SK-N-SH (cell line): ENCODE measurements at regions not wholly inside any gene's neighbourhood (a gene's known extent, or its start where the extent isn't known, plus 50 kb on each side); places are given as distances from the start of the nearest gene placed in this dataset.

Experiments used
- CTCF ChIP-seq: fragments of 200-600 bp; sonication (generic); IDR thresholded peaks from 2 replicates; pipeline ENCODE4 v1.6.1; 2017; ENCODE audit warnings: antibody characterized with exemption, mild to moderate bottlenecking, moderate library complexity
- EP300 ChIP-seq, 2 experiments: IDR thresholded peaks; 2 replicates each; pipeline versions ENCODE4 v1.4.0 to v1.6.1; 2012; ENCODE audit warnings: borderline replicate concordance in 1 of 2, low read depth in 1 of 2, low read length in 1 of 2
- GABPA ChIP-seq: IDR thresholded peaks from 2 replicates; pipeline ENCODE4 v1.4.0; 2012; ENCODE audit warnings: low read depth, mild to moderate bottlenecking
- ZBTB33 ChIP-seq: IDR thresholded peaks from 2 replicates; pipeline ENCODE4 v1.4.0; 2012; ENCODE audit warnings: low read depth, borderline replicate concordance

GRCh38 chr13:105703843-105704242 is 831.6 kb downstream of the EFNB2 start:
- TF ChIP-seq ZBTB33: no peak
- no peak for TF ChIP-seq CTCF
- no peak for TF ChIP-seq GABPA
- no peak for TF ChIP-seq EP300 (IDR thresholded peaks at IDR 0.05; ENCODE audit: borderline replicate concordance in 1 of 2, low read depth in 1 of 2, low read length in 1 of 2)
